ENCODE measurements at regions not wholly inside any gene's neighbourhood (a gene's known extent, or its start where the extent isn't known, plus 50 kb on each side); places are given as distances from the start of the nearest gene placed in this dataset.

GRCh38 chr6:23371132-23371915, 754.7 kb upstream of the NRSN1 start:
- no peak overlapping the region for H2AFZ ChIP-seq (ENCODE audit: low read length)
- H3K4me3 ChIP-seq (replicated peaks in 1 of 3; ENCODE audit: insufficient read depth in 1 of 3, low read depth in 2 of 3, low read length in 3 of 3) = no peak overlapping the region
- no peak for FAIRE-seq
- H3K9ac ChIP-seq (ENCODE audit: insufficient read depth, low read depth, low read length) = no peak overlapping the region
- 25% methylated on average over 4 of the region's 4 CpGs for WGBS (ENCODE audit: low lambda C conversion rate)
- no TSS peak for BruUV-seq (replicated peaks)
- no peaks in the 10 kb centered on the region for H3K27me3 ChIP-seq (ENCODE audit: control insufficient read depth in 1 of 2, insufficient read depth in 2 of 2, low read length in 2 of 2)
- H3K27ac ChIP-seq (ENCODE audit: extremely low read length, insufficient read depth, low read length) = no peak overlapping the region
- in situ Hi-C loops (cut with HindIII; ENCODE audit: extremely low pct_ligation_motif_present, low pct_unique_long_range_greater_than_20kb) = no loop called here
- no peak for ATAC-seq
- no peaks in the 10 kb centered on the region for H3K79me2 ChIP-seq (ENCODE audit: insufficient read depth, low read length)
- DNase-seq (ENCODE audit: low spot score) = no peak
- H4K20me1 ChIP-seq (ENCODE audit: insufficient read depth, low read length) = no peaks in the 10 kb centered on the region
- no peak overlapping the region for H3K4me2 ChIP-seq (ENCODE audit: low read depth, low read length)
- intact Hi-C loops (cut with micrococcal nuclease; ENCODE audit: unreplicated experiment) = no loop called here
- TF ChIP-seq IRF2 (CRISPR knock-in tag; IDR thresholded peaks at IDR 0.05) (no peak), MLLT10 (CRISPR knock-in tag; IDR thresholded peaks at IDR 0.05) (no peak), SP140L (CRISPR knock-in tag; IDR thresholded peaks at IDR 0.05; ENCODE audit: borderline replicate concordance) (no peak), FIP1L1 (IDR thresholded peaks at IDR 0.05; ENCODE audit: borderline replicate concordance, insufficient read depth, low read depth, low read length) (no peak), ZNF335 (CRISPR knock-in tag; IDR thresholded peaks at IDR 0.05) (no peak), ZNF839 (CRISPR knock-in tag; IDR thresholded peaks at IDR 0.05; ENCODE audit: borderline replicate concordance) (no peak)
- no peaks in the 10 kb centered on the region for H3K36me3 ChIP-seq (replicated peaks in 1 of 2; ENCODE audit: control insufficient read depth in 1 of 2, insufficient read depth in 2 of 2, low read length in 2 of 2)
- ChIA-PET CTCF (ENCODE audit: low intra/inter-chr PET ratio, low total read pairs) (no interaction called here), POLR2A (no interaction called here)
- no peaks in the 10 kb centered on the region for H3K4me1 ChIP-seq (ENCODE audit: insufficient read depth, low read length)
- peaks cover 43% of the 10 kb centered on the region for H3K9me3 ChIP-seq (ENCODE audit: low read length)

DNA sequence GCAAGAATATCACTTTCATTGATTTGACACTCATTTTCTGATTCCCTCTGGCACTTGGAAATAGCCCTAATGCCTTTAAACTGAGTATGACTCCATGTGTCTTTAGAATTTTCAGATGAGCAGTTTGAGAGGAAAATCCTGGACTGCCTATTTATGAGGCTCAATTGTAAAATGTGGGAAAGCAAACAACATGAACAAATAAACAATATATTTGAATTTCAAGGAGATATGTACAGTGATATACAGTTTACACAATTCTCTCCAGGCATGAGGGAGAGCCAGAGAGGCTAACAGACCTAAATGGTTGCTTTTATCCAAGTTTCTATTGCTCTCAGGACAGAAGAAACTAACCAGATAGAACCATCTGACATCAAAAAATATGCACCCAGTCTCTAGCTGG, 748.2 kb upstream of the NRSN1 start:
- H3K36me3 ChIP-seq (replicated peaks in 1 of 2; ENCODE audit: control insufficient read depth in 1 of 2, insufficient read depth in 2 of 2, low read length in 2 of 2) = no peaks in the 10 kb centered on the region
- no peak for ATAC-seq
- CTCF ChIA-PET (ENCODE audit: low intra/inter-chr PET ratio, low total read pairs) = no interaction called here
- H3K4me3 ChIP-seq (replicated peaks in 1 of 3; ENCODE audit: insufficient read depth in 1 of 3, low read depth in 2 of 3, low read length in 3 of 3) = no peak overlapping the region
- H3K27me3 ChIP-seq (ENCODE audit: control insufficient read depth in 1 of 2, insufficient read depth in 2 of 2, low read length in 2 of 2) = no peaks in the 10 kb centered on the region
- no peak for DNase-seq (ENCODE audit: low spot score)
- POLR2A ChIA-PET = no interaction called here
- no peaks in the 10 kb centered on the region for H3K79me2 ChIP-seq (ENCODE audit: insufficient read depth, low read length)
- H4K20me1 ChIP-seq (ENCODE audit: insufficient read depth, low read length) = no peaks in the 10 kb centered on the region
- H3K4me1 ChIP-seq (ENCODE audit: insufficient read depth, low read length) = no peaks in the 10 kb centered on the region
- H3K4me2 ChIP-seq (ENCODE audit: low read depth, low read length) = no peak overlapping the region
- H3K27ac ChIP-seq (ENCODE audit: extremely low read length, insufficient read depth, low read length) = no peak overlapping the region
- H3K9ac ChIP-seq (ENCODE audit: insufficient read depth, low read depth, low read length) = no peak overlapping the region
- peaks cover 22% of the 10 kb centered on the region for H3K9me3 ChIP-seq (ENCODE audit: low read length)
- intact Hi-C loops (cut with micrococcal nuclease; ENCODE audit: unreplicated experiment) (no loop called here), in situ Hi-C loops (cut with HindIII; ENCODE audit: extremely low pct_ligation_motif_present, low pct_unique_long_range_greater_than_20kb) (no loop called here)
- no peak for FAIRE-seq
- no TSS peak for BruUV-seq (replicated peaks)
- H2AFZ ChIP-seq (ENCODE audit: low read length) = no peak overlapping the region
- TF ChIP-seq MAF1 (CRISPR knock-in tag; IDR thresholded peaks at IDR 0.05; ENCODE audit: borderline replicate concordance) = no peak
- TF ChIP-seq ZHX2 (IDR thresholded peaks at IDR 0.05; ENCODE audit: low read depth) = no peak
- no peak for TF ChIP-seq ZHX2 (CRISPR knock-in tag; IDR thresholded peaks at IDR 0.05; ENCODE audit: borderline replicate concordance)
- TF ChIP-seq, protein P1, sequence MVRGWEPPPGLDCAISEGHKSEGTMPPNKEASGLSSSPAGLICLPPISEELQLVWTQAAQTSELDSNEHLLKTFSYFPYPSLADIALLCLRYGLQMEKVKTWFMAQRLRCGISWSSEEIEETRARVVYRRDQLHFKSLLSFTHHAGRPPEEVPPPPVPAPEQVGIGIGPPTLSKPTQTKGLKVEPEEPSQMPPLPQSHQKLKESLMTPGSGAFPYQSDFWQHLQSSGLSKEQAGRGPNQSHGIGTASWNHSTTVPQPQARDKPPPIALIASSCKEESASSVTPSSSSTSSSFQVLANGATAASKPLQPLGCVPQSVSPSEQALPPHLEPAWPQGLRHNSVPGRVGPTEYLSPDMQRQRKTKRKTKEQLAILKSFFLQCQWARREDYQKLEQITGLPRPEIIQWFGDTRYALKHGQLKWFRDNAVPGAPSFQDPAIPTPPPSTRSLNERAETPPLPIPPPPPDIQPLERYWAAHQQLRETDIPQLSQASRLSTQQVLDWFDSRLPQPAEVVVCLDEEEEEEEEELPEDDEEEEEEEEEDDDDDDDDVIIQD (CRISPR knock-in tag; IDR thresholded peaks at IDR 0.05; ENCODE audit: low read depth) = no peak
- TF ChIP-seq ZNF777 (CRISPR knock-in tag; IDR thresholded peaks at IDR 0.05) = no peak
- TF ChIP-seq PHF21A (CRISPR knock-in tag; IDR thresholded peaks at IDR 0.05) = no peak
- TF ChIP-seq ZNF652 (CRISPR knock-in tag; IDR thresholded peaks at IDR 0.05; ENCODE audit: borderline replicate concordance, low read depth) = no peak

All from HepG2 (cell line).